K562 (cell line): ENCODE measurements at regions not wholly inside any gene's neighbourhood (a gene's known extent, or its start where the extent isn't known, plus 50 kb on each side); places are given as distances from the start of the nearest gene placed in this dataset.

ENCODE experiments used
- ZBTB1 ChIP-seq: sonication (generic); formaldehyde crosslinking; IDR thresholded peaks from 2 replicates; pipeline ENCODE4 v1.8.1; 2023; ENCODE audit warnings: missing genetic modification reagents, low read depth, mild to moderate bottlenecking, borderline replicate concordance
- TF ChIP-seq, protein P1 (sequence below), 3 experiments: IDR thresholded peaks in 2 of 3; conservative IDR thresholded peaks in 1 of 3; 2 replicates each; pipeline ENCODE4 v1.5.1; 2011 to 2012; ENCODE audit warnings: low read length in 3 of 3, mild to moderate bottlenecking in 3 of 3, control low read depth in 2 of 3, improper control_type of control experiment in 1 of 3, inconsistent platforms in 1 of 3, low read depth in 1 of 3, mixed read lengths in 1 of 3, moderate library complexity in 1 of 3; ENCODE audit not compliant: insufficient read depth in 2 of 3

DNA sequence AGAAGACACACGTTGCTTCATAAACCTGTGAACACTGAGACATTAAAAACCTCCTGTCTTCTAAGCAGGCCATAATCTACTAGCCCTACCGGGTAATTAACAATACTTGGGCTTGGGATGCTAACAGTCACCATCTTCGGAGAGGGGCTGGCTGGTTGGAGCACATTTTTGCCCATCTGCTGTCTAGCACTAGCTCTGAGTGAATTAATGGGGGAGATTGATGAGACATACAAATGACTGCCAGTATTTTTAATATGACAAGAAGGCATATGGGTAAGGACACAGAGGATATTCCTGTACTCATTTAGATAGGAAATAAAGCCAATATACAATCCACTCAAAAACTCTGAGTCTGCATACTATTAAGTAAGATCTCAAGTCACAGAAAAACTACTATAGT is 651.6 kb upstream of the SOX11 start:
- TF ChIP-seq, protein P1, sequence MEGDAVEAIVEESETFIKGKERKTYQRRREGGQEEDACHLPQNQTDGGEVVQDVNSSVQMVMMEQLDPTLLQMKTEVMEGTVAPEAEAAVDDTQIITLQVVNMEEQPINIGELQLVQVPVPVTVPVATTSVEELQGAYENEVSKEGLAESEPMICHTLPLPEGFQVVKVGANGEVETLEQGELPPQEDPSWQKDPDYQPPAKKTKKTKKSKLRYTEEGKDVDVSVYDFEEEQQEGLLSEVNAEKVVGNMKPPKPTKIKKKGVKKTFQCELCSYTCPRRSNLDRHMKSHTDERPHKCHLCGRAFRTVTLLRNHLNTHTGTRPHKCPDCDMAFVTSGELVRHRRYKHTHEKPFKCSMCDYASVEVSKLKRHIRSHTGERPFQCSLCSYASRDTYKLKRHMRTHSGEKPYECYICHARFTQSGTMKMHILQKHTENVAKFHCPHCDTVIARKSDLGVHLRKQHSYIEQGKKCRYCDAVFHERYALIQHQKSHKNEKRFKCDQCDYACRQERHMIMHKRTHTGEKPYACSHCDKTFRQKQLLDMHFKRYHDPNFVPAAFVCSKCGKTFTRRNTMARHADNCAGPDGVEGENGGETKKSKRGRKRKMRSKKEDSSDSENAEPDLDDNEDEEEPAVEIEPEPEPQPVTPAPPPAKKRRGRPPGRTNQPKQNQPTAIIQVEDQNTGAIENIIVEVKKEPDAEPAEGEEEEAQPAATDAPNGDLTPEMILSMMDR (IDR thresholded peaks at IDR 0.05 in 2 of 3, conservative IDR thresholded peaks at IDR 0.05 in 1 of 3; ENCODE audit: insufficient read depth in 2 of 3, low read depth in 1 of 3, low read length in 3 of 3), result no peak
- TF ChIP-seq ZBTB1, result no peak
